Stimulated activated CD4-positive, alpha-beta T cell treated with anti-CD3 and anti-CD28 coated beads, Interleukin-12 subunit alpha, Interleukin-12 subunit beta, amount 100 ng/mL, for 48 hours (primary cell): ENCODE measurements at regions not wholly inside any gene's neighbourhood (a gene's known extent, or its start where the extent isn't known, plus 50 kb on each side); places are given as distances from the start of the nearest gene placed in this dataset.

Source experiments
- DNase-seq, 3 donors: peaks; one replicate each; pipeline ENCODE4 v3.0.0-alpha.2; 2020; ENCODE audit warnings: low read depth in 2 of 3, low spot score in 1 of 3

DNA sequence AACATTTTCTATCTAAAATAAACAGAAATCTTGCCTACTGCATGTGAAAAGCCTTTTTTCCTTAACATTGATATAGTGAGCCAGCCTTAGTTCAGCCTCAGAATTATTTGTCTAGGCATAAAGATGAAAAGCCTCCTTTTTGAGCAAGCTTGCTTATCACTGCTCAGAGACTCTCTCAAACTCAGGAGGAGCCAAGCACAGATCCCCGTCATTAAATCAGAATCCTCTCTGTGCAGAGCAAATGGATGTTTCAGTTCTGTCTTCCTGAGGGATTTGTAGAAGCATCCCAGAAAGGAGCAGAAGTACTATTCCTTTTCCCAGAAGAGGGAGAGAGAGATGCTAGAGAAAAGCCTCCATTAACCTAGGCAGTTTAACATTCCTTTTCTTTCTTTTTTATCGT is 186.9 kb upstream of the LNX1 start:
- DNase-seq = no peak

- no peak for DNase-seq
These were observed 186.1 kb upstream of the LNX1 start for GRCh38 chr4:53777244-53777984.

DNA sequence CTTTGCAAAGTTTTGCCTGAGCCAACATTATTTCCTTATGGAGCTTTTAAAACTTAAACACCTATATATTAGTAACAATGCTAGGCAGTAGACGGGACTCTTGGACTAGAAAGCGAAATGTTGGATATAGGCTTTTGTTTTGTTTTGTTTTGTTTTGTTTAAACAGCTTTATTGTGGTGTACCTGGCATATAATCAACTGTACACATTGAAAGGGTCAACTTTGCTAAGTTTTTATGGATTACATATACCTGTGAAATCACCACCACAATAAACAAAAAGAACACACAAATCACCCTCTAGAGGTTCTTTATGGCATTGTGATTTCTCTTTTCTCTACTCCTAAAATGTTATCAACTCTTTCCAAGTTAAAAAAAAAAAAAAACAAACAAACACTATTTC is 184.9 kb upstream of the LNX1 start:
- no peak for DNase-seq

DNA sequence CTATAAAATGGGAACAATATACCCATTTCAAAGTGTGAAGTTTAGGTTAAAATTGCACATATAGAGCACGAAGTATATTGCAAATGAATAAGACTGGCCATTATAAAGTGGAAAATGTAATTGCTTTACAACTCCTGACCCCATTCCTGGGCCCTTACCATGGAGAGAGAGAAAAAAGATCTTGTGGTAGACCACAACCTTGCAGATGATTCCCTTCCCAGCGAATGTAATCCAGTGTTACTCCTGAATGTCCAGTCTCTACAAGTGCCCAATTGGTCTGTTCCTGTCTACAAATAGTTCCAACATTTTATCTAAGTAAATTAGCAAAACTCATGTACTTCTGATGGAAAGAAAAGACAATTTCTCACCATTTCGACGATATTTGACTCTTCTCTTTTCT is 184.1 kb upstream of the LNX1 start:
- no peak for DNase-seq

- DNase-seq = no peak
These were observed 180.0 kb upstream of the LNX1 start for GRCh38 chr4:53771326-53771725.

GRCh38 chr4:53767482-53767881 is 176.2 kb upstream of the LNX1 start:
- DNase-seq = no peak

DNA sequence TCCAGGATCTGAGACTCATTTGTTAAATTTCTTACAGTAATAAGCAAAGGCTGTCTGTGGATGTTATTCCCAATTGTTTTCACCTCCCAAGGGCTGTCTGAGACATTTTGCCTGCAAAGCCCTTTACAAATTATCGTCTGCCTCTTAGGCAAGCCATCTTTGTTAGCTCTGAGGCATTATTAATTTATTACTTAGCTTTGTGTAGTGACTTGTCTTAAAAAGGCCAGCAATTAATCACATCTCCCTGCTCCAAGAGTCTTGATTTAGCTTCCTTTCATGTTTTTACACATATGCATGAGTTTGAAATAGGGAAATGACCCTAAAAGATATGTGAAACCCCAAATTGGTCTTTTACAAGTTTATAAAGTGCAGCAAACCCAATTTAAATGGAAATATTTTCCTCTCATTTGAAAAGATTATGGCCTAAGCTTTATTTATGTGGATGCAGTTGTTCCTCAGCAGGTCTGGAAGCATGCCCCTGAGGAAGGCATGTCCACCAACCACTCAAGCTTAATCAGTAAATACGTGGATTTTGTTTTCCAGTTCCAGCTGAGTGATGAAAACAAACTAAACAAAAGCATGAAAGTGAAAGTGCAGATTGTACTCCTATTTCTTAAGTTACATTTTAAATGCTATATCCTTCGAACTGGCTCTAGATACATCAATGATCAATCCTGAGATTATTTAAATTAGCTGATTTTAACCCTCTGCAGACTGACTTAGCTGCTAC is 173.6 kb upstream of the LNX1 start:
- no peak for DNase-seq

DNA sequence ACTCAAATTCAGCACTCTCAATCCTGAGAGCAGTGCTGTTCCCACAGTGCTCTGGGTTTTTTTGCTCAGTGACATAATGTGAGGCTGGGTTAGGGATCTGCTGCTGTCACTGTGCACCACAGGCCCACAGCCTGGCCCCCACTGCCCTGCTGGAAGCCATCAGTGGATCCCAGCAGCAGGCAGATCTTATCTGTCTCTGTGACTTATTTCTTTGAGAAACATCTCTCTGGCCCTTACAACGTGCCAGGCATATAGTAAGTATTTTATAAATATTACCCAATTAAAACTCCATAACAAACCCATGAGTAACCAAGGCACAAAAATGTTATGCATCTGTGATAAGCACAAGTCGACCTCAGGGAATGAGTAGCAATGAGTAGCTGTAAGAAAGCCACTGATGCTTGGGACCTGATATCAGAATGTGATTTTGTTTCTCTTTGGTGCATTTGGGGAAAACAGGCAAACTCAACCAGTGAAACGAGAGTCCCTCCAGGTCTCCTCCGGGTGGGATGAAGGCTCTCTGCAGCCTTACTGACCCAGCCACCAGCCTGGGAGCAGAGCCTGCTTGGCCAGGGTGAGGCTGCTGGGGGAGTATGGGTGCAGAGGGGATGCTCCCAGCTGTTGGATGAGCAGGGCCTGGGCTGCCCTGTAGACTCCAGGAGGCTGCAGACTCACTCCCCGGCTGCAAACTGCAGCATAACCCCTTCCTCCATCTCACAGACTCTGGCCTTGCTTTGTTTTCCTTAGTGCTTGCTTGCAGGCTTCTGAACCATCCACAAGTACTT is 172.7 kb upstream of the LNX1 start:
- DNase-seq = no peak

DNA sequence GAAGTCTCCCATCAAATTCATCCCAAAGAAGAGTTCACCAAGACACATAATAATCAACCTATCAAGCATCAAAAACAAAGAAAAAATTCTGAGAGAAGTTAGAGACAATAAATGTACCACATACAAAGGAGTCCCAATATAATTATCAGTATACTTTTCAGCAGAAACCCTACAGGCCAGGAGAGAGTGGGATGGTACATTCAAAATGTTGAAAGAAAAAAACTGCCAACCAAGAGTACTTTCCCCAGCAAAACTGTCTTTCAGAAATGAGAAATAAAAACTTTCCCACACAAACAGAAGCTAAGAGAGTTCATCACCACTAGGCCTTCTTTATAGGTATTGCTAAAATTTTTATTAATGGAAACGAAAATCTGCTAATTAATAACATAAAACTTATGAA is 164.4 kb upstream of the LNX1 start:
- no peak for DNase-seq

GRCh38 chr4:53752124-53752523 is 160.8 kb upstream of the LNX1 start:
- no peak for DNase-seq

DNA sequence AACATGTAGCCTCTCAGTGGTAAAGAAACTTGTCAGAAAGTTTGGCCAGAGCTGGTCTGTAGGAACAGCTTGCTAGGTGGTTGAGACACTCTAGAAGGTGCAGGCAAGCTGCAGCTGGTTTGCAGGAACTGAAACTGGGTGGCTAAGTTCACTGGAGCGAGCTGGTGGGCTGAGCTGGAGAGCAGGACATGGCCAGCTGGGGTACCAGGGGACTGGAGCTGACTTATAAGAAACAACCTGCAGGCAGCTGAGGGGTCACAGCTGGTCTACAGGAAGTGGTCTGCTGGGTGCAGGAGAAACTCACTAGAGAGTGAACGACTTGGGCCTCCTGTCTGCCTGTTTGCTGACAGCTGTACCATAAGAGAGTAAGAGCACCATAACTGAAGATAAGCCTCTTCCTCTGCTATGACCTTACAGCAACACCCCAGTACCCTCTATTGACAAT is 157.1 kb upstream of the LNX1 start:
- no peak for DNase-seq

GRCh38 chr4:53747401-53747800 is 156.1 kb upstream of the LNX1 start:
- DNase-seq = no peak

DNA sequence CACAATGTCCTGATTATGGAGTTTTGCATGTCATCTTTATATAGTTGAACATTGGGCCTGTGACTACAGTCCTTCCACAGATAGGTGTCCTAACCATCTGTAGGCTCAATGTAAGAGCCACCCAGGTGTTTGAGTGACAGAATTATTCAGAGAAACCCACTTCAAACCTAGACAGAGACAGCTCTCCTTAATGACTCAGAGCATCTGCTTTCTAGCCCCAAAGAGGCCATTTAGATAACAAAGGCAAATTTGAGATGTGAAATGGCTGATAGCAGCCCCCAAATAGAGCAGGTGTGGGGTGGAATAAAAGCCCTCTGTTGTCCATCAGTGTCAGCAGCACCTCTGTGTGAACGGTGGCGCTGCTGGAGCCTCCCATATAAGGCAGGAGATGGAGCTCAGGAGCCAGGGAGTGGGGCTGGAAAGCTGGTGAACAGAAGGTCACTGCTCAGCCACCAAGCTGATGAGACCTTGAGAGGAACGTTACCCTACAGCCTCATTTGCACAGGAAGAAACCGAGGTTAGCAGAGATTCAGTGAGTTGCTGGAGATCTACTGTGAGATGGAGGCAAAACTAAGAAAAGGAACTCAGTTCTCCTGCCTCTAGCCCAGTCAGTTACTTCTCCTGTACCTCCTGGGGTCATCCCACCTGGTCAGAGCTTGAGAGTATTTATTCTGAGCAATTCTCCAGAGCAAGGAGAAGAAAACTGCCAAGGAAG is 153.3 kb upstream of the LNX1 start:
- DNase-seq = no peak

- no peak for DNase-seq
These were observed 143.5 kb upstream of the LNX1 start for GRCh38 chr4:53734584-53735353.

- no peak for DNase-seq
These were observed 142.9 kb upstream of the LNX1 start for GRCh38 chr4:53734182-53734581.

DNA sequence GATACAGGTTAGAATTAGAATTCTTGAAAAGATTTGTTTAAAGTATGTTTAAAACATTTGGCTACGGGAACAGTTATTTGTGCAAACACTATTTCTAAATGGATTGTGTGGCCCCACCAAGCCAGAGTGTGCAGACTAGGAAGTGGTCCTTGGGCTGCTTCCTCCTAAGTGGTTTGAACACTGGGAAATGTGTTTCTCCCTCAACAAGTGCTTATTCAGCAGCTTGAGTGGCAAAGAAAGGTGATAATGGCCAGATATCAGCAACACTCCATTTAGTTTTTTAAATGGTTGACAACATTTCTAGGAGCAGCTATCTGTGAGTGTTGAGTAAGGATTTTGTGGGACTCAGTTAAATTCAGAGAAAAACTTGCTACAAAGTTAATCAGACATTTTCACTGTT is 141.4 kb upstream of the LNX1 start:
- DNase-seq = no peak

DNA sequence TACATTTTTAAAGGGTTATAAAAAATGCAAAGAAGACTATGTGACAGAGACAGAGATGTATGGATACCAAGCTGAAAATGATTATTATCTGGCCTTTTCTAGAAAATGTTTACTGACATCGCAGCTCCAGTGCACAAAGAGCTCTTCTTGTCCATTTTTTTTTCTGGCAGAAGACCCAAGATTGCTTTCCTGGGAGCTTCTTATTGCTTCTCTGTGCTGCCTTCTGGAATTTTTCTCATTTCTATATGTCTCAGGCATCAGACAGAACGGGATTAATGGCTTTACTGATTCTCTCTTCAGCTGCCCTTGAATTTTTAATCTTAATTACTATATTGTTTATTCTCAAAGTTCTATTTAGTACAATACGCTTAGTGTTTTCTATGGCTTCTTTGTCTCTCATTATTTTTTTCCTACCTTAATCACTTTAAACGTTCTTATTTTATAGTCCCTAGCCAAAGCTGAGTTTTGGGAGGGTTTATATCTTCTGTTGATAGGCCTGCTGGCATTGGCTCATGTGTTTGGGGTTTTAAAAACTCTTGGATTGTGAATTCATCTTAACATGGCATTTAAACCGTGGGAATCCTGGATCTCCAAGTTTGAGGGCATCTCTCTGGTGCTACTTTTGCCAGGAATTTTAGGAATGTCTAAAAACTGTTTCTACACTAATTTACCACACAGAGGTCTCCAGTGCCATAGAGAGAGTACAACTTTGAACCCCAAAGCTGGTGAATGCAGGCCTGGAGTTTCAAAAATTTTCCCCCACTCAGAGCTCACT is 138.9 kb upstream of the LNX1 start:
- DNase-seq = no peak

- no peak for DNase-seq
These were observed 130.8 kb upstream of the LNX1 start for GRCh38 chr4:53722110-53722509.

DNA sequence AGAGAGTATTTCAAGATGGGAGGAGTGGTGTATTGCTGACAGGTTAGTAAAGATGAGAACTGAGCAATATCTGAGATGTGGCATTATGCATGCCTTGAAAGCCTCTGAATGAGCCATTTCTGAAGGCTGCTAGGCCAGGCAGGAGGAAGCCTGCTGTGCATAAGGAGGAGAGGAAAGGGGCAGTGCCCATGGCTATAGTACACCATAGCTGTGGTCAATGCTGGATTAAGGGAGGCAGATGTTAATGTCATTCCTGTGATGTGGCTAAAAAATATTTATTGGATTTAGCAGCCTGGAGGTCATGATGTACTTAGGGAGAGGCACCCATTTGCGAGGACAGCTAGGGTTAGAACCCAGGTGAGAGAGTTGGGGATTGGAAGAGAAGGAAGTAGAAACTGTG is 130.0 kb upstream of the LNX1 start:
- no peak for DNase-seq

DNA sequence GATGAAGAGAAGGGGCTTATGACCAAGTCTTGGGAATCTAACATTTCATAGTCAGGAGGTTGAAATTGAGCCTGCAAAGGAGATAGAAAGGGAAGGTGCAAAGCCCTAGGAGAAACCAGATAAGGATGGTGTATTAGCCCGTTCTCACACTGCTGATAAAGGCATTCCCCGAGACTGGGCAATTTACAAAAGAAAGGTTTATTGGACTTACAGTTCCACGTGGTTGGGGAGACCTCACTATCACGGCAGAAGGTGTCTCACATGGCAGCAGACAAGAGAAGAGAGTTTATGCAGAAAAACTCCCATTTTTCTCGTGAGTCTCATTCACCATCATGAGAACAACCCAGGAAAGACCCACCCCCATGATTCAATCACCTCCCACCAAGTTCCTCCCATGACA is 129.5 kb upstream of the LNX1 start:
- no peak for DNase-seq
